GM18868 (cell line): ENCODE measurements at regions not wholly inside any gene's neighbourhood (a gene's known extent, or its start where the extent isn't known, plus 50 kb on each side); places are given as distances from the start of the nearest gene placed in this dataset.

Experiments
- ATAC-seq: cut with Tn5 transposase; IDR thresholded peaks from one replicate; pipeline ENCODE4 v1.9.1; 2021; ENCODE audit warnings: mild to moderate bottlenecking, moderate library complexity; ENCODE audit not compliant: unreplicated experiment

DNA sequence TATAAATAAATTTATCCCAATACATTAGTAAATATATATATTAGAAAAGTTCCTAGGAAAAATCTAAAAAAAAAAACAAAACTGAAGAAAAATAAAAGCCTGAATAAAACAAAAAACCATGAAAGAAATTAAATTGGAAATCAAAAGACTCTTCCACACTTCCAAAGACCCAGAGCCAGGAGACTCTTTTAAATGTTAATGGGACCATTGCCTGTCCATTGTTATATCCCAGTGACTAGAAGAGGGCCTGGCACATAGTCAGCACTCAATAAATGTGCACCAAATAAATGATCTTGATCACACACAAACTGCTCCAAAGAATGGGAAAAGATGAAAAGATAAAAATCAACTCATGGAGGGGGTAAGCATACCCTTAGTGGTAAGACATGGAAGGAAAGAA lies 51.3 kb upstream of the CLDN18 start:
- ATAC-seq: no peak
